K562 (cell line): ENCODE measurements at regions not wholly inside any gene's neighbourhood (a gene's known extent, or its start where the extent isn't known, plus 50 kb on each side); places are given as distances from the start of the nearest gene placed in this dataset.

Source experiments
- ATAC-seq: fragments of 200-7000 bp; cut with Tn5 transposase; 3 replicates; pipeline ENCODE4 v1.9.1; 2020; ENCODE audit warnings: moderate library complexity
- BruUV-seq: library from RNA; stranded (reverse); fragments of 400-500 nt; replicated peaks from 2 replicates; lab custom pipeline; 2021; lab: Mats Ljungman, UMichigan
- CTCF ChIA-PET: fragments of 300-600 bp; formaldehyde crosslinking; extraction: SDS; loops from one replicate; lab custom pipeline; 2021; ENCODE audit warnings: low intra/inter-chr PET ratio; lab: Yijun Ruan, JAX
- POLR2A ChIA-PET: fragments of 300-600, 350-650 bp; sonication (Branson Sonifier 250); formaldehyde crosslinking; extraction: SDS; loops from one replicate; lab custom pipeline; 2021; ENCODE audit warnings: antibody characterized with exemption, inconsistent platforms; lab: Yijun Ruan, JAX
- DNase-seq, 4 experiments: peaks; one replicate each; pipeline versions ENCODE4 v3.0.0 to v3.0.0-alpha.2; 2011 to 2018; ENCODE audit warnings: low spot score in 3 of 4, mixed read lengths in 3 of 4; ENCODE audit errors: extremely low read depth in 1 of 4
- FAIRE-seq: peaks from 2 replicates; lab custom pipeline; 2011; peaks lifted over from hg19 to GRCh38; lab: Jason Lieb, UNC
- H2AFZ ChIP-seq: 2 replicates; pipeline ENCODE4 v1.6.0; 2011; ENCODE audit warnings: low read depth, low read length, control low read depth, inconsistent platforms
- H3K27ac ChIP-seq: fragments of 200-600 bp; 3 replicates; pipeline ENCODE4 v1.8.0; 2011; ENCODE audit warnings: low read depth, mild to moderate bottlenecking, control low read depth, inconsistent platforms, low read length, moderate library complexity, mixed read lengths; ENCODE audit errors: extremely low read depth
- H3K27me3 ChIP-seq, 2 experiments: fragments of 300-600 bp in 1 of 2; 2 replicates in 1 of 2; 3 replicates in 1 of 2; pipeline versions ENCODE4 v1.6.0 to v1.8.0; 2011; ENCODE audit warnings: inconsistent platforms in 2 of 2, low read length in 2 of 2, mild to moderate bottlenecking in 1 of 2, mixed read lengths in 1 of 2, moderate library complexity in 1 of 2; ENCODE audit not compliant: control insufficient read depth in 2 of 2, insufficient read depth in 2 of 2
- H3K36me3 ChIP-seq: fragments of 300-600 bp; 3 replicates; pipeline ENCODE4 v1.8.0; 2011; ENCODE audit warnings: mild to moderate bottlenecking, low read length, inconsistent platforms; ENCODE audit not compliant: control insufficient read depth, insufficient read depth
- H3K4me1 ChIP-seq, 2 experiments: fragments of 200-600 bp in 1 of 2; replicated peaks in 1 of 2; 2 replicates in 1 of 2; 3 replicates in 1 of 2; pipeline versions ENCODE4 v1.5.1 to v1.8.0; 2011; ENCODE audit warnings: inconsistent platforms in 2 of 2, low read length in 2 of 2, mild to moderate bottlenecking in 1 of 2, mixed read lengths in 1 of 2, moderate library complexity in 1 of 2; ENCODE audit not compliant: control insufficient read depth in 2 of 2, insufficient read depth in 2 of 2
- H3K4me2 ChIP-seq: 2 replicates; pipeline ENCODE4 v1.6.1; 2011; ENCODE audit warnings: low read length, control low read depth, inconsistent platforms, mixed read lengths; ENCODE audit not compliant: insufficient read depth
- H3K4me3 ChIP-seq: fragments of 200-600 bp; sonication (generic), shearing (Covaris generic); 2 replicates; pipeline ENCODE4 v1.5.1; 2016; ENCODE audit warnings: control low read depth, inconsistent platforms
- H3K79me2 ChIP-seq: fragments of 200-600 bp; 3 replicates; pipeline ENCODE4 v1.8.0; 2011; ENCODE audit warnings: low read length, inconsistent platforms; ENCODE audit not compliant: control insufficient read depth, insufficient read depth
- H3K9ac ChIP-seq, 2 experiments: 2 replicates each; pipeline versions ENCODE4 v1.6.0 to v1.6.1; 2011; ENCODE audit warnings: low read depth in 2 of 2, low read length in 2 of 2, control low read depth in 1 of 2, inconsistent platforms in 1 of 2, mild to moderate bottlenecking in 1 of 2, mixed read lengths in 1 of 2; ENCODE audit not compliant: insufficient read depth in 1 of 2
- H3K9me1 ChIP-seq: one replicate; pipeline ENCODE4 v1.6.0; 2011; ENCODE audit warnings: inconsistent platforms, mild to moderate bottlenecking, low read length, moderate library complexity; ENCODE audit not compliant: control insufficient read depth, insufficient read depth
- H3K9me3 ChIP-seq: replicated peaks from 2 replicates; pipeline ENCODE4 v1.5.1; 2011; ENCODE audit warnings: low read depth, low read length, inconsistent platforms; ENCODE audit not compliant: control insufficient read depth, insufficient read depth
- H4K20me1 ChIP-seq: replicated peaks from 2 replicates; pipeline ENCODE4 v1.6.1; 2011; ENCODE audit warnings: low read length, inconsistent platforms, mixed read lengths; ENCODE audit not compliant: control insufficient read depth, insufficient read depth
- CBX5 ChIP-seq: IDR thresholded peaks from 2 replicates; pipeline ENCODE4 v1.6.1; 2014; ENCODE audit warnings: low read depth, borderline replicate concordance
- CC2D1A ChIP-seq: fragments of 450-650 bp; IDR thresholded peaks from 2 replicates; pipeline ENCODE4 v1.6.1; 2017; ENCODE audit warnings: mild to moderate bottlenecking
- ETV6 ChIP-seq, 3 experiments: fragments of 150-350 bp in 1 of 3; sonication (generic) in 1 of 3; formaldehyde crosslinking in 1 of 3; IDR thresholded peaks; 2 replicates each; pipeline versions ENCODE4 v1.6.1 to v1.8.0; 2014 to 2022; ENCODE audit warnings: borderline replicate concordance in 2 of 3, low read depth in 2 of 3, antibody characterized with exemption in 1 of 3, low read length in 1 of 3, mild to moderate bottlenecking in 1 of 3, missing genetic modification reagents in 1 of 3
- SRSF7 ChIP-seq: fragments of 200-400 bp; formaldehyde crosslinking; optimal IDR thresholded peaks from 2 replicates; pipeline ENCODE3; 2017; ENCODE audit warnings: mild to moderate bottlenecking, low read depth, low read length
- ZEB2 ChIP-seq: fragments of 450-650 bp; IDR thresholded peaks from 2 replicates; pipeline ENCODE4 v1.6.1; 2016
- WGBS: fragments of 100-300 bp; shearing (Covaris generic); methylation state at CpG from one replicate; pipeline ENCODE4 v1.1.6; 2016; ENCODE audit warnings: low coverage, mixed read lengths; ENCODE audit not compliant: insufficient coverage; ENCODE audit errors: missing lambda C conversion rate; 5-methylcytosine and 5-hydroxymethylcytosine counted together
- in situ Hi-C: fragments of 300-500 bp; cut with MboI; formaldehyde crosslinking; loops from 4 replicates; pipeline ENCODE4 v1.15.0; 2018; ENCODE audit warnings: inconsistent platforms, mixed read lengths
- intact Hi-C: fragments of 100-400 bp; cut with micrococcal nuclease; formaldehyde crosslinking; loops from 2 replicates; pipeline ENCODE4 v1.14.2; 2022
- TF ChIP-seq, protein P1 (sequence below), 3 experiments: IDR thresholded peaks in 2 of 3; conservative IDR thresholded peaks in 1 of 3; 2 replicates each; pipeline ENCODE4 v1.5.1; 2011 to 2012; ENCODE audit warnings: low read length in 3 of 3, mild to moderate bottlenecking in 3 of 3, control low read depth in 2 of 3, improper control_type of control experiment in 1 of 3, inconsistent platforms in 1 of 3, low read depth in 1 of 3, mixed read lengths in 1 of 3, moderate library complexity in 1 of 3; ENCODE audit not compliant: insufficient read depth in 2 of 3

DNA sequence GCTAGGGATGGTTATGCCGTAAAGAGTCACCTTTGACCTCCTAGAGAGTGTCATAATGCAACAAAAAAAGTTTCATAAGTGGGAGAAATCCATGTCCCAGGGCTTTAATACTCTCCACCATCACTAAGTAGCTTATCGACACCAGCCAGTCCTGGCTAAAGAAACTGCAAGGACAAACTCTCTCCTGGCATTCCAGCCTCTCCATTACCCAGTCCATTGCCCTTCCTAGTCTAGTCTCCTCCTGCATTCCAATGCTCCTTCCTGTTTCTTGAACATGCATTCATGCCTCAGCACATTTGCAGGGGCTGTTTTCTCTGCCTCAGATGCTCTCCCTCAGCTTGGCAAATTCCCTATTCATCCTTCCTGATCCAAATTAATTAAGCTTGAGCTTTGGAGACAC is 364.1 kb downstream of the BRINP1 start (continued):
- TF ChIP-seq, protein P1, sequence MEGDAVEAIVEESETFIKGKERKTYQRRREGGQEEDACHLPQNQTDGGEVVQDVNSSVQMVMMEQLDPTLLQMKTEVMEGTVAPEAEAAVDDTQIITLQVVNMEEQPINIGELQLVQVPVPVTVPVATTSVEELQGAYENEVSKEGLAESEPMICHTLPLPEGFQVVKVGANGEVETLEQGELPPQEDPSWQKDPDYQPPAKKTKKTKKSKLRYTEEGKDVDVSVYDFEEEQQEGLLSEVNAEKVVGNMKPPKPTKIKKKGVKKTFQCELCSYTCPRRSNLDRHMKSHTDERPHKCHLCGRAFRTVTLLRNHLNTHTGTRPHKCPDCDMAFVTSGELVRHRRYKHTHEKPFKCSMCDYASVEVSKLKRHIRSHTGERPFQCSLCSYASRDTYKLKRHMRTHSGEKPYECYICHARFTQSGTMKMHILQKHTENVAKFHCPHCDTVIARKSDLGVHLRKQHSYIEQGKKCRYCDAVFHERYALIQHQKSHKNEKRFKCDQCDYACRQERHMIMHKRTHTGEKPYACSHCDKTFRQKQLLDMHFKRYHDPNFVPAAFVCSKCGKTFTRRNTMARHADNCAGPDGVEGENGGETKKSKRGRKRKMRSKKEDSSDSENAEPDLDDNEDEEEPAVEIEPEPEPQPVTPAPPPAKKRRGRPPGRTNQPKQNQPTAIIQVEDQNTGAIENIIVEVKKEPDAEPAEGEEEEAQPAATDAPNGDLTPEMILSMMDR (IDR thresholded peaks at IDR 0.05 in 2 of 3, conservative IDR thresholded peaks at IDR 0.05 in 1 of 3; ENCODE audit: insufficient read depth in 2 of 3, low read depth in 1 of 3, low read length in 3 of 3) = no peak
- no peak for TF ChIP-seq ZEB2
- TF ChIP-seq CC2D1A = no peak
- TF ChIP-seq, all 486 proteins: peak for 0

DNA sequence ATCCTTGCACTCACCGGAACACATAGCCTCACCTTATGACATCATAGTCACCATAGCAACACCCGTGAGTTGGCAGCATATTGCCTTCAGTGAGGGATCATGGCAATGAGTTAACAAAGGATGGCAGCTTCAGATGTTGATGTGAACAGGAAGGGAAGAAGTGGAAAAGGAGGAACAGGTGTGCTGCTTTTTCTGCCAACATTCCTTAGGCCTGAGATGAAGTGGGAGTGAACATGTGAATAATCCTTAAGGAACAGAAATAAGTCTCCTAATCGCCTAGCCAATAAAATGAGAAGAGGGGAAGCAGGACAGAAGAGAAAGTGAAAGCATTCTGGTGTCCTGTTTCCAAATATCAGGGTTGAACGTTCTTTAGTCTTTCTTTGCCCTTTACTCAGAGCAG is 360.0 kb downstream of the BRINP1 start:
- TF ChIP-seq SRSF7 (no peak), ETV6 (IDR thresholded peaks at IDR 0.05; ENCODE audit: borderline replicate concordance in 1 of 2, low read depth in 2 of 2, low read length in 1 of 2) (no peak), ETV6 (CRISPR knock-in tag; IDR thresholded peaks at IDR 0.05; ENCODE audit: borderline replicate concordance) (no peak), CBX5 (no peak)
- no TSS peak for BruUV-seq
- FAIRE-seq (no peak), DNase-seq (no peak), ATAC-seq (no peak)
- CTCF ChIA-PET = no interaction called here
- H3K4me1 ChIP-seq = no peaks in the 10 kb centered on the region
- H3K27me3 ChIP-seq = no peaks in the 10 kb centered on the region
- no peaks in the 10 kb centered on the region for H3K79me2 ChIP-seq
- no peaks in the 10 kb centered on the region for H3K9me3 ChIP-seq
- H3K4me2 ChIP-seq = no peak overlapping the region
- H3K9ac ChIP-seq = no peak overlapping the region
- in situ Hi-C loops (no loop called here), intact Hi-C loops (no loop called here)
- no peaks in the 10 kb centered on the region for H3K36me3 ChIP-seq
- no peaks in the 10 kb centered on the region for H3K9me1 ChIP-seq
- no peak overlapping the region for H3K27ac ChIP-seq
- 0% methylated on average over 4 of the region's 4 CpGs for WGBS
- H3K4me3 ChIP-seq = no peak overlapping the region
- no peak overlapping the region for H2AFZ ChIP-seq
- POLR2A ChIA-PET = no interaction called here
- H4K20me1 ChIP-seq = no peaks in the 10 kb centered on the region
